ENCODE measurements at regions not wholly inside any gene's neighbourhood (a gene's known extent, or its start where the extent isn't known, plus 50 kb on each side); places are given as distances from the start of the nearest gene placed in this dataset.

DNA sequence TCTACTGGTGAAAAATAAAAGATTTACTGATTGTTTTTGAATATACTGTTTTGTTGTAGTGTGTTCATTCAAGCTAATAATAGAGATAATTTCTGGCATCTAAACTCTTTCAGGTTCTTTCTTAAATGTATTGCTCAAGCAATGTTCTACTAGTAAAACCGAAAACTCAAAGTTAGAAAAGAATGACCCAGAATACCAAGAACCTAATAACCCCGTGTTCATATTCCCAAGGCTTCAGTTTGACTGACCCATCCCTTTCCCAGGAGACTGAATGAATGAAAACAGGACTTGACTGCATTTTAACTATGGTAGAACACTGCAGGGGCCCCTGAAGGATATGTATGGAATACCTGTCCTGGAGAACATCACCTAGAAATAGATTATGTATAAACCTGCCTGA, 375.3 kb downstream of the MAFB start:
- Histone ChIP-seq H3K36me3 (ENCODE audit: insufficient read depth, low read length) (no peaks in the 10 kb centered on the region), H2AFZ (ENCODE audit: low read length, unreplicated experiment) (no peak overlapping the region), H3K4me3 (ENCODE audit: low read depth, low read length) (no peak overlapping the region), H3K79me2 (ENCODE audit: control insufficient read depth, insufficient read depth, low read length, unreplicated experiment) (no peaks in the 10 kb centered on the region), H3K4me1 (ENCODE audit: control insufficient read depth, insufficient read depth, low read length, unreplicated experiment) (no peaks in the 10 kb centered on the region), H3K27ac (ENCODE audit: low read depth, low read length) (no peak overlapping the region), H3K27me3 (ENCODE audit: insufficient read depth, low read length) (0 out of 2 replicates have a peak, but pooled peaks cover 8% of the 10 kb centered on the region)

DNA sequence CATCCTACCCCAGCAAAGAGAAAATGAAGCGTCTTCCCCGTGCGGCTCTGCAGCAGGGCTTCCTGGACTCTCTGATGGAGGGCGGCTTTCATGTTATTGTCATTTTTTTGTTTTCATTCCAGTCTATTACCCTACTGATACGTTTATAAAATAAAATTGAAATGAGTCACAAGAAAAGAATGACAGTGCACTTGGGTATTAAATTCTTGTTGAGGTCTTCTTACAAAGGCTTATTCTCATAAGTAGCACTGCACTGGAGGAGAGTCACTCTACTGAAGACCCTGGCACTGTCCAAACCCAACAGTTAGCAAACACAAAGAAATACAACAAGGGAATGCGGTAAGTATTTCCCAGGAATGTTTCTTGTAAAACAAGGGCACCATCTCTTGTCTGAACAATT, 379.3 kb downstream of the MAFB start:
- H3K36me3 ChIP-seq (ENCODE audit: insufficient read depth, low read length) = no peaks in the 10 kb centered on the region
- no peak overlapping the region for H2AFZ ChIP-seq (ENCODE audit: low read length, unreplicated experiment)
- no peaks in the 10 kb centered on the region for H3K79me2 ChIP-seq (ENCODE audit: control insufficient read depth, insufficient read depth, low read length, unreplicated experiment)
- H3K4me1 ChIP-seq (ENCODE audit: control insufficient read depth, insufficient read depth, low read length, unreplicated experiment) = no peaks in the 10 kb centered on the region
- no peak overlapping the region for H3K4me3 ChIP-seq (ENCODE audit: low read depth, low read length)
- H3K27ac ChIP-seq (ENCODE audit: low read depth, low read length) = no peak overlapping the region
- no peaks in the 10 kb centered on the region for H3K27me3 ChIP-seq (ENCODE audit: insufficient read depth, low read length)

DNA sequence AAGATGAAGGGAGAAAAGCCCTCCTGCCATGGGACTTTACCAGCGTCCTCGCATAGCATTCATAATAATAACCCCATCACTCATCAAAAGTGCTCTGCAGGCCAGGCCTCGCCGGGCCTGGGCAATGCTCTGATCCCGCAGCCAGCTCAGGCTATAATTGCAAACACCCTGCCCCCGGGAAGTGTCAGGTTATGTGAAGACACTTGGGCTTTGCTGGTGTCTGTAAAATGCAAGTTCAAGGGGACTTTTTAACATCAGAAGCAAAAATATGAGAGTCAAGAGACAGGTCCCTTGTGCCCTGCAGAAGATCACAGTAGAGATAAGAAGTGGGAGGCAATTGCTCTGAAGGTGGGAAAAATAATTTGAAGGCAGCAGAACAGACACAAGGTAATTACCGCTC, 381.0 kb downstream of the MAFB start:
- H3K4me3 ChIP-seq (ENCODE audit: low read depth, low read length) = no peak overlapping the region
- no peaks in the 10 kb centered on the region for H3K27me3 ChIP-seq (ENCODE audit: insufficient read depth, low read length)
- no peaks in the 10 kb centered on the region for H3K79me2 ChIP-seq (ENCODE audit: control insufficient read depth, insufficient read depth, low read length, unreplicated experiment)
- no peaks in the 10 kb centered on the region for H3K36me3 ChIP-seq (ENCODE audit: insufficient read depth, low read length)
- no peak overlapping the region for H2AFZ ChIP-seq (ENCODE audit: low read length, unreplicated experiment)
- no peak overlapping the region for H3K27ac ChIP-seq (ENCODE audit: low read depth, low read length)
- H3K4me1 ChIP-seq (ENCODE audit: control insufficient read depth, insufficient read depth, low read length, unreplicated experiment) = no peaks in the 10 kb centered on the region

DNA sequence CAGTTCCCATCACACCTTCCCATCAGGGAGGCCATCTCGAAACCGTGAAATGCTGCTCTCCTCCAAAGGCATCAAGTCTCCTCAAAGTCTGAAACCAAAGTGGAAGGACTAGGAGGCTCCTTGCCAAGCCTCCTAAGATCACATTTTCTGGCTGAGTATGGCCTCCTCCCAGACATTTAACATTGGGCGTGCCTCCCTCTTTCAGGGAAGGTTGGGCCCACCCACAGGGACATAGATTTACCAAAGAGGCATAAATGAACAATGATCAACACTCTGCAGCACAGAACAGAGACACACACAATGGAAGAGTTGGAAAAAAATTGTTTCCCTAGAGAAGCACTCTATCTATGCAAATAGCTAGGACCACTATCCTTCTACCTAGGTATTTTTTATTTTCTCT, 381.8 kb downstream of the MAFB start:
- Histone ChIP-seq H3K27me3 (ENCODE audit: insufficient read depth, low read length) (no peaks in the 10 kb centered on the region), H3K27ac (ENCODE audit: low read depth, low read length) (no peak overlapping the region), H3K4me1 (ENCODE audit: control insufficient read depth, insufficient read depth, low read length, unreplicated experiment) (no peaks in the 10 kb centered on the region), H3K79me2 (ENCODE audit: control insufficient read depth, insufficient read depth, low read length, unreplicated experiment) (no peaks in the 10 kb centered on the region), H2AFZ (ENCODE audit: low read length, unreplicated experiment) (no peak overlapping the region), H3K4me3 (ENCODE audit: low read depth, low read length) (no peak overlapping the region), H3K36me3 (ENCODE audit: insufficient read depth, low read length) (no peaks in the 10 kb centered on the region)

DNA sequence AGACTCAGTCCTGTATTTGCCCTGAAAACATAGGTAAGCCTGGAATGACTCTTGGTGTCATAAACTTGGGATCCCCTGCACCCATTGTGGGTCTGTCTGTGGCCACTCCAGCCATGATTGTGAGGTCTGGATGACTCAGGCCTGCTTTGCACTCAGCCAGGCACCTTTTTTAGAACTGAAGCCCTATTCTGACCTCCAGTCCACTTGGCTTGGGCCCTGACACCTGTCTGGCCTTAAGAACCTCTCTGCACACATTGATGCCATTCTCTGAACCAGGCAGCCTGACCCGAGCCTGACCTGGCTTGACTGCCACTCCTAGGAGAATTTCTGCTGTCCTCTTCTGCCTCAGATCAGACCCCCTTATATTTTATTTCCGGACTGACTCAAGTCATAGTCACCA, 383.7 kb downstream of the MAFB start:
- H3K79me2 ChIP-seq (ENCODE audit: control insufficient read depth, insufficient read depth, low read length, unreplicated experiment) = no peaks in the 10 kb centered on the region
- no peak overlapping the region for H2AFZ ChIP-seq (ENCODE audit: low read length, unreplicated experiment)

DNA sequence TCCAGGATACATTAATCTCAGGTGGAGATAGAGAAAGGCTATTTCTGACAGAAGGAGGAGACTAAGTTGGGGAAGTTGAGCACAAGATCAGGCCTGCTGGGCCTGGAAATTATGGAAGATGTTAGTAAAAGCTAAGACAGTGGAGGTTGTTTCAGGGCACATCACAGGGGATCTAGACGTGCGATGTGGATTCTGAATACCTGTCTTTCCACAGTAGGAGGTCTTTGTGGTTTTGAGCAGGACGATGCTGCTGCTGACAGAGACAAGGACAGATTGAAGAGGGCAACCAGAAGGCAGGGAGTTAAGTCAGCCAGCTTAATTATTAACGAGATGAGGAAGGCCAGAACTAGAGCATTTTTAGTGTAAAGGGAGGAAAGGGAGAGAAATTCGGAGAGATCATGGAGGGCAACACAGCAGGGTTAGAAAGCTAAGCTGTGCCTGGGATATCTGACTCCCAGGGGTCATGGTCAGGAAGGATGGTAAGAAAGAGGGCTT, 384.9 kb downstream of the MAFB start:
- H2AFZ ChIP-seq (ENCODE audit: low read length, unreplicated experiment) = no peak overlapping the region
- H3K27me3 ChIP-seq (ENCODE audit: insufficient read depth, low read length) = peaks cover 6% of the 10 kb centered on the region; the same call in 1 of the 2 replicates
- H3K4me1 ChIP-seq (ENCODE audit: control insufficient read depth, insufficient read depth, low read length, unreplicated experiment) = no peaks in the 10 kb centered on the region
- H3K36me3 ChIP-seq (ENCODE audit: insufficient read depth, low read length) = no peaks in the 10 kb centered on the region
- H3K27ac ChIP-seq (ENCODE audit: low read depth, low read length) = no peak overlapping the region
- no peaks in the 10 kb centered on the region for H3K79me2 ChIP-seq (ENCODE audit: control insufficient read depth, insufficient read depth, low read length, unreplicated experiment)
- no peak overlapping the region for H3K4me3 ChIP-seq (ENCODE audit: low read depth, low read length)

More for the DNA sequence above, 383.7 kb downstream of the MAFB start:
- H3K4me3 ChIP-seq (ENCODE audit: low read depth, low read length) = no peak overlapping the region
- H3K27me3 ChIP-seq (ENCODE audit: insufficient read depth, low read length) = no peaks in the 10 kb centered on the region
- no peaks in the 10 kb centered on the region for H3K36me3 ChIP-seq (ENCODE audit: insufficient read depth, low read length)
- H3K27ac ChIP-seq (ENCODE audit: low read depth, low read length) = no peak overlapping the region
- H3K4me1 ChIP-seq (ENCODE audit: control insufficient read depth, insufficient read depth, low read length, unreplicated experiment) = no peaks in the 10 kb centered on the region

DNA sequence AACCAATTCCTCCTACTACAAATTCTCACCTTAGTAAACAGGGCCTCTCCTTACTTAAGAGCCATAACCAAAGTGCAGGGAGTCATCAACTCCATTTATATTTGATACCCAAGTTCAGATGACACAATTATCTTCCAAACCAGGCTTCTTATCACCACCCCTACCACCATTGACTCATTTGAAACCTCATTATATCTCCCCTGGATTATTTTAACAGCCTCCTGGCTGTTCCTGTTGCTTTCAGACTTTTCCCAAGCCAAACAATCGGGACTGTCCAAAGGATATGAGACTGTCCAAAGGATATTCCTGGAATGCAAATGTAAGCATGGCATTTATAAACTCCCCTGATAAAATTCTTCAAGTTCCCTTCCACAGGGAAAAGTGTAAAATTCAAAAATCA, 394.3 kb downstream of the MAFB start:
- H3K4me1 ChIP-seq (ENCODE audit: control insufficient read depth, insufficient read depth, low read length, unreplicated experiment) = no peaks in the 10 kb centered on the region
- no peak overlapping the region for H2AFZ ChIP-seq (ENCODE audit: low read length, unreplicated experiment)
- no peaks in the 10 kb centered on the region for H3K79me2 ChIP-seq (ENCODE audit: control insufficient read depth, insufficient read depth, low read length, unreplicated experiment)
- peaks cover 2% of the 10 kb centered on the region for H3K27me3 ChIP-seq (ENCODE audit: insufficient read depth, low read length)
- H3K4me3 ChIP-seq (ENCODE audit: low read depth, low read length) = no peak overlapping the region
- H3K27ac ChIP-seq (ENCODE audit: low read depth, low read length) = no peak overlapping the region
- H3K36me3 ChIP-seq (ENCODE audit: insufficient read depth, low read length) = no peaks in the 10 kb centered on the region

DNA sequence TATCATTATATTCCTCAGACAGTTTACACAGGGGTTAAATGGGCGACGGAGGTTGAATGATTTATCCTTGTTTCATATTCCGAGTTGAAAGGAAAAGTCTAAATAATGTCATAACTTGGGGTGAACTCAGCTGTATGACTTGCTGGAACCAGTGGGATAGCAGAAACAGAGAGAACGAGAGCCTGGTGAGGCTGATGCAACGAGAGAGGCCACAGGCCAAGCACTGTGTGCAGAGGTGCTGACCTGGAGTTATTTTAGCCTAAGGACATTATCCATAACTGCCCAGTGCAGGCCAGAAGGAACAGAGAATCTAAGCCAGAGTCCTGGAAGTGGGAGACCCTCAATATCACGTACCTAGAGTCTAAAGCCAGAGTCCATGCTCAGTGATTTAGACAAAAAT, 394.9 kb downstream of the MAFB start:
- no peaks in the 10 kb centered on the region for H3K4me1 ChIP-seq (ENCODE audit: control insufficient read depth, insufficient read depth, low read length, unreplicated experiment)
- no peaks in the 10 kb centered on the region for H3K36me3 ChIP-seq (ENCODE audit: insufficient read depth, low read length)
- H3K27ac ChIP-seq (ENCODE audit: low read depth, low read length) = no peak overlapping the region
- no peak overlapping the region for H2AFZ ChIP-seq (ENCODE audit: low read length, unreplicated experiment)
- no peaks in the 10 kb centered on the region for H3K79me2 ChIP-seq (ENCODE audit: control insufficient read depth, insufficient read depth, low read length, unreplicated experiment)
- H3K27me3 ChIP-seq (ENCODE audit: insufficient read depth, low read length) = no peaks in the 10 kb centered on the region; the same call in none of the 2 replicates
- H3K4me3 ChIP-seq (ENCODE audit: low read depth, low read length) = no peak overlapping the region

DNA sequence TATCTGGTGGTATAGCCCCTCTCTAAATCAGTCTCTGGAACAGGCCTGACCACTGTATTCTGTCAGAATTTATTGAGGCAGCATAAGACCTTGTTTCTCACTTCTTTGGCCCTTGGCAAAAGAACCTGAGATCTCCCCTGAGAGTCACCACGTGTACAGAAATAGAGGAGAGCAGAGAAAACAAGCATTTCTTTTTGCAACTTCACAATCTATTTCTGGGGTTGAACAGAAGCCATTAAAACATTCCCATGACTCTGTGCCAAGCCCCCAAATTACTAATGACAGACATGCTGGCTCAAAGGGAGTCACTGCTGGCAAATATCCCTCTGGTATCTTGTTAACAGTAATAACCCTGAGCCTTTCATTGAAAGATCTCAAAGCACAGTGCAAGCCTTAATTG, 395.3 kb downstream of the MAFB start:
- H3K4me3 ChIP-seq (ENCODE audit: low read depth, low read length) = no peak overlapping the region
- H3K4me1 ChIP-seq (ENCODE audit: control insufficient read depth, insufficient read depth, low read length, unreplicated experiment) = no peaks in the 10 kb centered on the region
- H3K79me2 ChIP-seq (ENCODE audit: control insufficient read depth, insufficient read depth, low read length, unreplicated experiment) = no peaks in the 10 kb centered on the region
- H2AFZ ChIP-seq (ENCODE audit: low read length, unreplicated experiment) = no peak overlapping the region
- H3K27ac ChIP-seq (ENCODE audit: low read depth, low read length) = no peak overlapping the region
- no peaks in the 10 kb centered on the region; the same call in 1 of the 2 replicates for H3K27me3 ChIP-seq (ENCODE audit: insufficient read depth, low read length)
- no peaks in the 10 kb centered on the region for H3K36me3 ChIP-seq (ENCODE audit: insufficient read depth, low read length)

DNA sequence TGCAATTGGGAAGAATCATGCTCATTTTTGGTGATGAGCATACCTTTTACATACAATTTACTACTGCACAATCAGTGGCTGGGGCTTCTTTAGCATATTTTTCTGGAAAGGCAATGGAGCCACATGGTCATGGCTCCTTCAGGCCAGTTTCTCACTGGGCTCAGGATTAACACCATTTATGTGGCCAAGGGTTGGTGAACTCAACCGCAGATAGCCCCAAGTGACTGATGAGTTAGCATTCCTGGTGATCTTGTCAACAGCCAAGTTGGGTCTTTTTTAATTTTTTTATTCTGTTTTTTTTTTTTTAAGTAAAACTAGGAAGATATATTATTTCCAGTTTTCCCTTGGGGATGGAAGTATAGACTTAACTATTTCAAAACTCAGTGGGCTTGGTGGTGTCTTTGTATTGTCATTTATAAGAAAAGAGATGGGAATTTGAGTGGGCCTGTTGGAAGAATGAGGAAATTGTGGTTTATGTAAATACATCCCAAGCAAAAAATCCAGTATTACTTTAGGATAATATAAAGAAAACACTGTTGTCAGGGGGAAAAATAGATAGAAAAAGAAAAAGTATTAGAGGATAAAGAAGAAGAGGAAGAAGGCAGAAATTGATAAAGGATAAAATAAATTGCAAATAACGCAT, 397.4 kb downstream of the MAFB start:
- Histone ChIP-seq H3K4me3 (ENCODE audit: low read depth, low read length) (no peak overlapping the region), H3K27ac (ENCODE audit: low read depth, low read length) (no peak overlapping the region), H3K79me2 (ENCODE audit: control insufficient read depth, insufficient read depth, low read length, unreplicated experiment) (no peaks in the 10 kb centered on the region), H3K36me3 (ENCODE audit: insufficient read depth, low read length) (no peaks in the 10 kb centered on the region), H2AFZ (ENCODE audit: low read length, unreplicated experiment) (no peak overlapping the region), H3K4me1 (ENCODE audit: control insufficient read depth, insufficient read depth, low read length, unreplicated experiment) (no peaks in the 10 kb centered on the region), H3K27me3 (ENCODE audit: insufficient read depth, low read length) (no peaks in the 10 kb centered on the region)

DNA sequence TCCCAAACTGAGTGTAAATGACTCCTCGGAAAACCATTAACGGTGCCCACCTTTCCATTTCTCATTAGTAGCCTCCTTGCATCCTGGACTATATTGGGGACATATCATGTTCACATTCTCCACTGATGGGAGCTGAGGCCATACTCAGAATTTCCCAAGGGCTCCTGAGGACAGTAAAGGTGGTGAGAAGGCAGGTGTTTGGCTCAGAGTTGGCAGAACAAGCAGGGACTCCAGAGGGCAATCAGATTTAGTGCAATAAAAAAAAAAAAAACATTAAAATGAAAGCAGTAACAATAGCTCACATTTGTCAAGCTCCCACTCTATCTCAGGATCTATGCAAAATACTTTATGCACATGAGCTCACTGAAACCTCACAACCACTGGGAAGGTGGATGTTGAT, 401.4 kb downstream of the MAFB start:
- H3K4me3 ChIP-seq (ENCODE audit: low read depth, low read length) = no peak overlapping the region
- no peak overlapping the region for H2AFZ ChIP-seq (ENCODE audit: low read length, unreplicated experiment)
- H3K79me2 ChIP-seq (ENCODE audit: control insufficient read depth, insufficient read depth, low read length, unreplicated experiment) = no peaks in the 10 kb centered on the region
- no peak overlapping the region for H3K27ac ChIP-seq (ENCODE audit: low read depth, low read length)
- H3K36me3 ChIP-seq (ENCODE audit: insufficient read depth, low read length) = no peaks in the 10 kb centered on the region
- H3K27me3 ChIP-seq (ENCODE audit: insufficient read depth, low read length) = 0 out of 2 replicates have a peak, but pooled peaks cover 8% of the 10 kb centered on the region
- H3K4me1 ChIP-seq (ENCODE audit: control insufficient read depth, insufficient read depth, low read length, unreplicated experiment) = no peaks in the 10 kb centered on the region
